K562 (cell line): ENCODE measurements at regions not wholly inside any gene's neighbourhood (a gene's known extent, or its start where the extent isn't known, plus 50 kb on each side); places are given as distances from the start of the nearest gene placed in this dataset.

ENCODE experiments used
- ATAC-seq: fragments of 200-7000 bp; cut with Tn5 transposase; 3 replicates; pipeline ENCODE4 v1.9.1; 2020; ENCODE audit warnings: moderate library complexity
- BruUV-seq: library from RNA; stranded (reverse); fragments of 400-500 nt; replicated peaks from 2 replicates; lab custom pipeline; 2021; lab: Mats Ljungman, UMichigan
- CTCF ChIA-PET: fragments of 300-600 bp; formaldehyde crosslinking; extraction: SDS; loops from one replicate; lab custom pipeline; 2021; ENCODE audit warnings: low intra/inter-chr PET ratio; lab: Yijun Ruan, JAX
- POLR2A ChIA-PET: fragments of 300-600, 350-650 bp; sonication (Branson Sonifier 250); formaldehyde crosslinking; extraction: SDS; loops from one replicate; lab custom pipeline; 2021; ENCODE audit warnings: antibody characterized with exemption, inconsistent platforms; lab: Yijun Ruan, JAX
- DNase-seq, 4 experiments: peaks; one replicate each; pipeline versions ENCODE4 v3.0.0 to v3.0.0-alpha.2; 2011 to 2018; ENCODE audit warnings: low spot score in 3 of 4, mixed read lengths in 3 of 4; ENCODE audit errors: extremely low read depth in 1 of 4
- FAIRE-seq: peaks from 2 replicates; lab custom pipeline; 2011; peaks lifted over from hg19 to GRCh38; lab: Jason Lieb, UNC
- H2AFZ ChIP-seq: 2 replicates; pipeline ENCODE4 v1.6.0; 2011; ENCODE audit warnings: low read depth, low read length, control low read depth, inconsistent platforms
- H3K27ac ChIP-seq: fragments of 200-600 bp; 3 replicates; pipeline ENCODE4 v1.8.0; 2011; ENCODE audit warnings: low read depth, mild to moderate bottlenecking, control low read depth, inconsistent platforms, low read length, moderate library complexity, mixed read lengths; ENCODE audit errors: extremely low read depth
- H3K27me3 ChIP-seq, 2 experiments: fragments of 300-600 bp in 1 of 2; 2 replicates in 1 of 2; 3 replicates in 1 of 2; pipeline versions ENCODE4 v1.6.0 to v1.8.0; 2011; ENCODE audit warnings: inconsistent platforms in 2 of 2, low read length in 2 of 2, mild to moderate bottlenecking in 1 of 2, mixed read lengths in 1 of 2, moderate library complexity in 1 of 2; ENCODE audit not compliant: control insufficient read depth in 2 of 2, insufficient read depth in 2 of 2
- H3K36me3 ChIP-seq: fragments of 300-600 bp; 3 replicates; pipeline ENCODE4 v1.8.0; 2011; ENCODE audit warnings: mild to moderate bottlenecking, low read length, inconsistent platforms; ENCODE audit not compliant: control insufficient read depth, insufficient read depth
- H3K4me1 ChIP-seq, 2 experiments: fragments of 200-600 bp in 1 of 2; replicated peaks in 1 of 2; 2 replicates in 1 of 2; 3 replicates in 1 of 2; pipeline versions ENCODE4 v1.5.1 to v1.8.0; 2011; ENCODE audit warnings: inconsistent platforms in 2 of 2, low read length in 2 of 2, mild to moderate bottlenecking in 1 of 2, mixed read lengths in 1 of 2, moderate library complexity in 1 of 2; ENCODE audit not compliant: control insufficient read depth in 2 of 2, insufficient read depth in 2 of 2
- H3K4me2 ChIP-seq: 2 replicates; pipeline ENCODE4 v1.6.1; 2011; ENCODE audit warnings: low read length, control low read depth, inconsistent platforms, mixed read lengths; ENCODE audit not compliant: insufficient read depth
- H3K4me3 ChIP-seq: fragments of 200-600 bp; sonication (generic), shearing (Covaris generic); 2 replicates; pipeline ENCODE4 v1.5.1; 2016; ENCODE audit warnings: control low read depth, inconsistent platforms
- H3K79me2 ChIP-seq: fragments of 200-600 bp; 3 replicates; pipeline ENCODE4 v1.8.0; 2011; ENCODE audit warnings: low read length, inconsistent platforms; ENCODE audit not compliant: control insufficient read depth, insufficient read depth
- H3K9ac ChIP-seq, 2 experiments: 2 replicates each; pipeline versions ENCODE4 v1.6.0 to v1.6.1; 2011; ENCODE audit warnings: low read depth in 2 of 2, low read length in 2 of 2, control low read depth in 1 of 2, inconsistent platforms in 1 of 2, mild to moderate bottlenecking in 1 of 2, mixed read lengths in 1 of 2; ENCODE audit not compliant: insufficient read depth in 1 of 2
- H3K9me1 ChIP-seq: one replicate; pipeline ENCODE4 v1.6.0; 2011; ENCODE audit warnings: inconsistent platforms, mild to moderate bottlenecking, low read length, moderate library complexity; ENCODE audit not compliant: control insufficient read depth, insufficient read depth
- H3K9me3 ChIP-seq: replicated peaks from 2 replicates; pipeline ENCODE4 v1.5.1; 2011; ENCODE audit warnings: low read depth, low read length, inconsistent platforms; ENCODE audit not compliant: control insufficient read depth, insufficient read depth
- H4K20me1 ChIP-seq: replicated peaks from 2 replicates; pipeline ENCODE4 v1.6.1; 2011; ENCODE audit warnings: low read length, inconsistent platforms, mixed read lengths; ENCODE audit not compliant: control insufficient read depth, insufficient read depth
- BRF2 ChIP-seq: IDR thresholded peaks from 3 replicates; pipeline ENCODE4 v1.6.1; 2011; ENCODE audit warnings: borderline replicate concordance, mild to moderate bottlenecking; ENCODE audit not compliant: insufficient read length, insufficient read depth
- CAMTA2 ChIP-seq: fragments of 250-450 bp; sonication (Bioruptor Pico); conservative IDR thresholded peaks from 2 replicates; pipeline ENCODE4 v1.5.1; 2022
- CCNT2 ChIP-seq: IDR thresholded peaks from 2 replicates; pipeline ENCODE4 v1.6.1; 2011; ENCODE audit warnings: borderline replicate concordance, low read depth, mild to moderate bottlenecking, moderate library complexity, mixed read lengths, low read length; ENCODE audit not compliant: insufficient read length; ENCODE audit errors: extremely low read depth
- CHD7 ChIP-seq: fragments of 200-600 bp; sonication (generic); IDR thresholded peaks from one replicate; pipeline ENCODE4 v1.6.1; 2012; ENCODE audit warnings: mild to moderate bottlenecking, low read depth, low read length, inconsistent platforms
- HNRNPL ChIP-seq: fragments of 200-400 bp; formaldehyde crosslinking; IDR thresholded peaks from 2 replicates; pipeline ENCODE4 v1.6.1; 2017; ENCODE audit warnings: low read depth, mild to moderate bottlenecking, low read length
- ZNF24 ChIP-seq: fragments of 450-650 bp; IDR thresholded peaks from 2 replicates; pipeline ENCODE4 v1.6.1; 2016
- WGBS: fragments of 100-300 bp; shearing (Covaris generic); methylation state at CpG from one replicate; pipeline ENCODE4 v1.1.6; 2016; ENCODE audit warnings: low coverage, mixed read lengths; ENCODE audit not compliant: insufficient coverage; ENCODE audit errors: missing lambda C conversion rate; 5-methylcytosine and 5-hydroxymethylcytosine counted together
- in situ Hi-C: fragments of 300-500 bp; cut with MboI; formaldehyde crosslinking; loops from 4 replicates; pipeline ENCODE4 v1.15.0; 2018; ENCODE audit warnings: inconsistent platforms, mixed read lengths
- intact Hi-C: fragments of 100-400 bp; cut with micrococcal nuclease; formaldehyde crosslinking; loops from 2 replicates; pipeline ENCODE4 v1.14.2; 2022
- TF ChIP-seq, protein P1 (sequence below): sonication (generic); formaldehyde crosslinking; IDR thresholded peaks from 2 replicates; pipeline ENCODE4 v1.8.0; 2022; ENCODE audit warnings: mild to moderate bottlenecking, low read depth, missing genetic modification reagents

- TF ChIP-seq CAMTA2 (CRISPR knock-in tag) (no peak), BRF2 (no peak), CCNT2 (no peak)
Observed at GRCh38 chr10:108598320-108598695, 1325.0 kb downstream of the XPNPEP1 start (continued).

- Histone ChIP-seq H3K36me3 (no peaks in the 10 kb centered on the region), H3K4me1 (no peaks in the 10 kb centered on the region), H3K27me3 (no peaks in the 10 kb centered on the region), H3K9ac (no peak overlapping the region), H3K4me2 (no peak overlapping the region), H4K20me1 (no peaks in the 10 kb centered on the region), H3K4me3 (no peak overlapping the region), H3K9me3 (no peaks in the 10 kb centered on the region), H3K27ac (no peak overlapping the region), H3K79me2 (no peaks in the 10 kb centered on the region), H3K9me1 (no peaks in the 10 kb centered on the region), H2AFZ (no peak overlapping the region)
- FAIRE-seq (no peak), ATAC-seq (no peak), DNase-seq (no peak)
- WGBS, result 0% methylated on average over 2 of the region's 2 CpGs
- in situ Hi-C loops (no loop called here), intact Hi-C loops (no loop called here)
- POLR2A ChIA-PET, result no interaction called here
- BruUV-seq, result no TSS peak
- CTCF ChIA-PET, result no interaction called here
- TF ChIP-seq, protein P1, sequence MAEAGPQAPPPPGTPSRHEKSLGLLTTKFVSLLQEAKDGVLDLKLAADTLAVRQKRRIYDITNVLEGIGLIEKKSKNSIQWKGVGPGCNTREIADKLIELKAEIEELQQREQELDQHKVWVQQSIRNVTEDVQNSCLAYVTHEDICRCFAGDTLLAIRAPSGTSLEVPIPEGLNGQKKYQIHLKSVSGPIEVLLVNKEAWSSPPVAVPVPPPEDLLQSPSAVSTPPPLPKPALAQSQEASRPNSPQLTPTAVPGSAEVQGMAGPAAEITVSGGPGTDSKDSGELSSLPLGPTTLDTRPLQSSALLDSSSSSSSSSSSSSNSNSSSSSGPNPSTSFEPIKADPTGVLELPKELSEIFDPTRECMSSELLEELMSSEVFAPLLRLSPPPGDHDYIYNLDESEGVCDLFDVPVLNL (CRISPR knock-in tag), result no peak
- no peak for TF ChIP-seq CHD7
- TF ChIP-seq ZNF24, result no peak
- no peak for TF ChIP-seq HNRNPL
Observed at GRCh38 chr10:108597657-108598319, 1325.5 kb downstream of the XPNPEP1 start.
